SK-N-SH treated with all-trans-retinoic acid at 6 μM for 48 hours (cell line): ENCODE measurements at regions not wholly inside any gene's neighbourhood (a gene's known extent, or its start where the extent isn't known, plus 50 kb on each side); places are given as distances from the start of the nearest gene placed in this dataset.

Source experiments
- ARNTL ChIP-seq: fragments of 450-650 bp; formaldehyde crosslinking; IDR thresholded peaks from 2 replicates; pipeline ENCODE4 v1.5.0; 2020; ENCODE audit warnings: low read depth, mild to moderate bottlenecking, moderate library complexity, borderline replicate concordance
- OSR1 ChIP-seq: fragments of 250-450 bp; sonication (Bioruptor Pico); IDR thresholded peaks from 2 replicates; pipeline ENCODE4 v1.8.0; 2022; ENCODE audit warnings: moderate library complexity, mild to moderate bottlenecking, inconsistent platforms
- PATZ1 ChIP-seq: fragments of 250-450 bp; sonication (Bioruptor Pico); IDR thresholded peaks from 2 replicates; pipeline ENCODE4 v1.8.0; 2020; ENCODE audit warnings: mild to moderate bottlenecking, moderate library complexity, borderline replicate concordance
- ZNF565 ChIP-seq: fragments of 450-650 bp; formaldehyde crosslinking; conservative IDR thresholded peaks from 2 replicates; pipeline ENCODE4 v1.5.0; 2020; ENCODE audit warnings: low read depth, mild to moderate bottlenecking, moderate library complexity

- TF ChIP-seq ZNF565 (CRISPR knock-in tag) (no peak), ARNTL (CRISPR knock-in tag) (no peak), OSR1 (no peak), PATZ1 (CRISPR knock-in tag) (no peak)
These were observed 102.7 kb upstream of the MIER3 start for GRCh38 chr5:57054671-57055070.
